ENCODE measurements at regions not wholly inside any gene's neighbourhood (a gene's known extent, or its start where the extent isn't known, plus 50 kb on each side); places are given as distances from the start of the nearest gene placed in this dataset.

DNA sequence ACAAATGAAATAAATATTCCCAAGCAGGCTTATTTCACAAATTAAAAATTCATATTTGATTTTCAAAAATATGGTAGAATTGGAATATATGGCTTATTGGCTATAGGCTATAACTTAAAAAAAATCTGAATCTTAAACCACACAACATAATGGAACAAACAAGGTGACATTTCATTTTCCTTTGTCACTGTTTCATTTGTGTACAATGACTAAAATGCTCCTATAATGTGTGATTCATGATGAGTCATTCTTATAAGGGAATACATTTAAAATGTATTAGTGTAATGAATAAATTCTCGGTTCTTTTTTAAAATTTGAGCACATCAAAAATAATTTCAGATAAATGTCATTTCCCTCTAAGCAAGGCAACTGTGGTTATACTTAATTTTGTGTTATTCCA lies 148.0 kb upstream of the ANK3 start:
- TF ChIP-seq POLR2A (IDR thresholded peaks at IDR 0.05) = no peak
- TF ChIP-seq, protein P1, sequence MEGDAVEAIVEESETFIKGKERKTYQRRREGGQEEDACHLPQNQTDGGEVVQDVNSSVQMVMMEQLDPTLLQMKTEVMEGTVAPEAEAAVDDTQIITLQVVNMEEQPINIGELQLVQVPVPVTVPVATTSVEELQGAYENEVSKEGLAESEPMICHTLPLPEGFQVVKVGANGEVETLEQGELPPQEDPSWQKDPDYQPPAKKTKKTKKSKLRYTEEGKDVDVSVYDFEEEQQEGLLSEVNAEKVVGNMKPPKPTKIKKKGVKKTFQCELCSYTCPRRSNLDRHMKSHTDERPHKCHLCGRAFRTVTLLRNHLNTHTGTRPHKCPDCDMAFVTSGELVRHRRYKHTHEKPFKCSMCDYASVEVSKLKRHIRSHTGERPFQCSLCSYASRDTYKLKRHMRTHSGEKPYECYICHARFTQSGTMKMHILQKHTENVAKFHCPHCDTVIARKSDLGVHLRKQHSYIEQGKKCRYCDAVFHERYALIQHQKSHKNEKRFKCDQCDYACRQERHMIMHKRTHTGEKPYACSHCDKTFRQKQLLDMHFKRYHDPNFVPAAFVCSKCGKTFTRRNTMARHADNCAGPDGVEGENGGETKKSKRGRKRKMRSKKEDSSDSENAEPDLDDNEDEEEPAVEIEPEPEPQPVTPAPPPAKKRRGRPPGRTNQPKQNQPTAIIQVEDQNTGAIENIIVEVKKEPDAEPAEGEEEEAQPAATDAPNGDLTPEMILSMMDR (IDR thresholded peaks at IDR 0.05) = no peak
